ENCODE measurements at regions not wholly inside any gene's neighbourhood (a gene's known extent, or its start where the extent isn't known, plus 50 kb on each side); places are given as distances from the start of the nearest gene placed in this dataset.

GRCh38 chr3:94573337-94573736, 510.5 kb downstream of the NSUN3 start:
- no peaks in the 10 kb centered on the region for H3K4me1 Mint-ChIP-seq
- H3K4me3 Mint-ChIP-seq, result no peak overlapping the region
- no peaks in the 10 kb centered on the region for H3K27me3 Mint-ChIP-seq (ENCODE audit: low read depth in 2 of 2)
- peaks cover 9 to 13% of the 10 kb centered on the region in 2 donors for H3K9me3 Mint-ChIP-seq
- WGBS (ENCODE audit: insufficient coverage), result 83% methylated on average over 1 of the region's 2 CpGs
- DNase-seq, result no peak
- no peak overlapping the region for H3K27ac ChIP-seq (ENCODE audit: low read length)
- TF ChIP-seq CTCF (IDR thresholded peaks at IDR 0.05), result no peak
- ATAC-seq, result no peak
- no peaks in the 10 kb centered on the region for H3K27me3 ChIP-seq (ENCODE audit: control insufficient read depth, insufficient read depth, low read length)
- no peaks in the 10 kb centered on the region for H3K36me3 ChIP-seq (ENCODE audit: control insufficient read depth, insufficient read depth, low read length)
- H3K4me1 ChIP-seq (ENCODE audit: control insufficient read depth, insufficient read depth, low read length), result no peaks in the 10 kb centered on the region
- intact Hi-C loops (cut with micrococcal nuclease), result no loop called here
- peaks cover 15% of the 10 kb centered on the region for H3K36me3 Mint-ChIP-seq
- no peak overlapping the region for H3K4me3 ChIP-seq (ENCODE audit: low read length)
- no peak overlapping the region for H3K27ac Mint-ChIP-seq
- no peaks in the 10 kb centered on the region for H3K9me3 ChIP-seq (ENCODE audit: control insufficient read depth, insufficient read depth, low read length)

GRCh38 chr3:94587291-94587690, 524.4 kb downstream of the NSUN3 start:
- Histone ChIP-seq H3K4me1 (ENCODE audit: control insufficient read depth, insufficient read depth, low read length) (no peaks in the 10 kb centered on the region), H3K27ac (ENCODE audit: low read length) (no peak overlapping the region), H3K4me3 (ENCODE audit: low read length) (no peak overlapping the region), H3K9me3 (ENCODE audit: control insufficient read depth, insufficient read depth, low read length) (no peaks in the 10 kb centered on the region), H3K36me3 (ENCODE audit: control insufficient read depth, insufficient read depth, low read length) (no peaks in the 10 kb centered on the region), H3K27me3 (ENCODE audit: control insufficient read depth, insufficient read depth, low read length) (no peaks in the 10 kb centered on the region)
- 83% methylated on average over 2 of the region's 3 CpGs for WGBS (ENCODE audit: insufficient coverage)
- H3K4me3 Mint-ChIP-seq, result no peak overlapping the region
- TF ChIP-seq CTCF (IDR thresholded peaks at IDR 0.05), result no peak
- DNase-seq, result no peak
- no peaks in the 10 kb centered on the region for H3K36me3 Mint-ChIP-seq
- intact Hi-C loops (cut with micrococcal nuclease), result no loop called here
- ATAC-seq, result no peak
- no peaks in the 10 kb centered on the region for H3K27me3 Mint-ChIP-seq (ENCODE audit: low read depth in 2 of 2)
- no peaks in the 10 kb centered on the region for H3K4me1 Mint-ChIP-seq
- no peak overlapping the region for H3K27ac Mint-ChIP-seq
- peaks cover 20 to 26% of the 10 kb centered on the region in 2 donors for H3K9me3 Mint-ChIP-seq

- no peak for ATAC-seq
- TF ChIP-seq CTCF (IDR thresholded peaks at IDR 0.05), result no peak
- Mint-ChIP-seq H3K27me3 (ENCODE audit: low read depth in 2 of 2) (no peaks in the 10 kb centered on the region), H3K4me1 (no peaks in the 10 kb centered on the region), H3K36me3 (no peaks in the 10 kb centered on the region), H3K9me3 (peaks cover 3 to 9% of the 10 kb centered on the region in 2 donors), H3K4me3 (no peak overlapping the region), H3K27ac (no peak overlapping the region)
- no peaks in the 10 kb centered on the region for H3K36me3 ChIP-seq (ENCODE audit: control insufficient read depth, insufficient read depth, low read length)
- intact Hi-C loops (cut with micrococcal nuclease), result no loop called here
- no peaks in the 10 kb centered on the region for H3K9me3 ChIP-seq (ENCODE audit: control insufficient read depth, insufficient read depth, low read length)
- no peak overlapping the region for H3K4me3 ChIP-seq (ENCODE audit: low read length)
- no peaks in the 10 kb centered on the region for H3K27me3 ChIP-seq (ENCODE audit: control insufficient read depth, insufficient read depth, low read length)
- H3K27ac ChIP-seq (ENCODE audit: low read length), result no peak overlapping the region
- DNase-seq, result no peak
- no peaks in the 10 kb centered on the region for H3K4me1 ChIP-seq (ENCODE audit: control insufficient read depth, insufficient read depth, low read length)
- WGBS (ENCODE audit: insufficient coverage), result no CpG with 5 or more reads among the region's 1 CpG
Measured at GRCh38 chr3:94593526-94594150, 530.8 kb downstream of the NSUN3 start.

GRCh38 chr3:94596141-94596540, 533.3 kb downstream of the NSUN3 start:
- Histone ChIP-seq H3K27me3 (ENCODE audit: control insufficient read depth, insufficient read depth, low read length) (no peaks in the 10 kb centered on the region), H3K36me3 (ENCODE audit: control insufficient read depth, insufficient read depth, low read length) (no peaks in the 10 kb centered on the region), H3K27ac (ENCODE audit: low read length) (no peak overlapping the region), H3K4me1 (ENCODE audit: control insufficient read depth, insufficient read depth, low read length) (no peaks in the 10 kb centered on the region), H3K9me3 (ENCODE audit: control insufficient read depth, insufficient read depth, low read length) (no peaks in the 10 kb centered on the region), H3K4me3 (ENCODE audit: low read length) (no peak overlapping the region)
- DNase-seq (no peak), ATAC-seq (no peak)
- H3K27me3 Mint-ChIP-seq (ENCODE audit: low read depth in 2 of 2), result no peaks in the 10 kb centered on the region
- no peak overlapping the region for H3K27ac Mint-ChIP-seq
- 92% methylated on average over 2 of the region's 3 CpGs for WGBS (ENCODE audit: insufficient coverage)
- no peaks in the 10 kb centered on the region for H3K36me3 Mint-ChIP-seq
- intact Hi-C loops (cut with micrococcal nuclease), result no loop called here
- no peaks in the 10 kb centered on the region for H3K4me1 Mint-ChIP-seq
- H3K4me3 Mint-ChIP-seq, result no peak overlapping the region
- TF ChIP-seq CTCF (IDR thresholded peaks at IDR 0.05), result no peak
- peaks cover 8 to 11% of the 10 kb centered on the region in 2 donors for H3K9me3 Mint-ChIP-seq

Data from natural killer cell (primary cell).